ENCODE measurements at regions not wholly inside any gene's neighbourhood (a gene's known extent, or its start where the extent isn't known, plus 50 kb on each side); places are given as distances from the start of the nearest gene placed in this dataset.

DNA sequence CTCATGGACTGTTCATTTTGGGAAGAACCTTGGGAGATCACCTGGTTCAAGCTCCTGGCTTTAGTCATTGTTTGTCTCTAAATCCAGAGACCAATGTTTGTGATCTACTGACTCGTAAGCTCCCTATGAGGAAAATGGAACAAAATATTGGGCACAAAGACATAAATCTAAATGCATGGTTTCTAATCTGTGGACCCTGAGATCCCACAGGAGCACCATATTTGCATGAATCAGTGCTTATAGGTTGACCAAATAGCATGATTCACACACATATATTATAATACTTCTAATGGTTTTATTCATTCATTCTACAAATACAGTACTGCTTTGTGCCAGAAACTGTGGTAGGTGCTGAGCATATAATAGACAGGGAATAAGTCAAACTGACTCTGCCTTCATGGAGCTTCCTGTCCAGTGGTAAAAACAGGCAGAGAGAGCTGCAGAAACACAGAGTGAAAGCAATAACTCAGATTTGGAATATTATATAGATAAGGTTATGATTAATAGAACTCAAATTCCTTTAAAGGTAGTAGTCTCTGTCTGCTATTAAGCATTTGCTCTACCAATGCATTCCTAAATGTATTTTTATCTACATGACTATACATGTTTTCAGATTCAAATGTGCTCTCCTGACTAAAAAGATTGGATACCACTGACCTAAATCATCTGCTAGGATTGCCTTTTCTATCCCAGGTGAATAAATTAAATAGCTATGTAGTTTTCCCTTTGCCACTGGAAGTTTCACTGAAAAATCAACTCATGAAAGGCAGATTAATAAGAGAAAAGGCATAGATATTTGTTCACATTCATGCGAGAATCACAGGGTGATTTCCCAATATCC, 198.6 kb upstream of the CAMK1G start:
- no peak for FAIRE-seq

DNA sequence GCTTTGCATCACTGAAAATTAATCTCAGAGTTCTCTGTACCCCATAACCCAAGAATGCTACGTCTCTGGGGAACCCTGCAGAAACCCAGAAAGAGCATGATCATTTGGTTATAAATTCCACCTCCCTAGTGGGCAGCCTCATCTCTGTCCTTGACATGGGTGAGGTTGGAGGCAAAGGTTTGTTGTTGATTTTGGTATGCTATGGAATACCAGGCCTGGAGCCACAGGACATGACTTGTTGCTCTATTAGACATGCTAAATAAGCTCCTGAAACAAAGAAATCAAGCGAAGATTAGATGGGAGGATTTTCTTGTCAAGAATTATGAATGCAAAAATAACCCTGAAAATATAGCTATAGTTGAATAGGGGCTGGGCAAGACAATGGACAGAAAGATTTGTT, 197.4 kb upstream of the CAMK1G start:
- FAIRE-seq: no peak
- DNase-seq (ENCODE audit: insufficient read length, low spot score): no peak
- TF ChIP-seq POLR2AphosphoS5 (IDR thresholded peaks at IDR 0.05; ENCODE audit: low read depth, low read length): no peak
- no peak for TF ChIP-seq POLR2A (IDR thresholded peaks at IDR 0.05; ENCODE audit: low read depth, low read length)
- no peak for TF ChIP-seq PAX5 (IDR thresholded peaks at IDR 0.05; ENCODE audit: insufficient read depth, low read length, severe bottlenecking)
- no peak for TF ChIP-seq POU2F2 (IDR thresholded peaks at IDR 0.05; ENCODE audit: low read depth, low read length)
- no peak for TF ChIP-seq SPI1 (IDR thresholded peaks at IDR 0.05; ENCODE audit: low read depth, low read length)

More for the DNA sequence above, 198.6 kb upstream of the CAMK1G start:
- TF ChIP-seq PAX5 (IDR thresholded peaks at IDR 0.05; ENCODE audit: insufficient read depth, low read length, severe bottlenecking) (no peak), POU2F2 (IDR thresholded peaks at IDR 0.05; ENCODE audit: low read depth, low read length) (no peak), POLR2AphosphoS5 (IDR thresholded peaks at IDR 0.05; ENCODE audit: low read depth, low read length) (no peak), TAF1 (IDR thresholded peaks at IDR 0.05; ENCODE audit: low read depth, low read length) (no peak), SPI1 (IDR thresholded peaks at IDR 0.05; ENCODE audit: low read depth, low read length) (no peak), POLR2A (IDR thresholded peaks at IDR 0.05; ENCODE audit: low read depth, low read length) (no peak)
- DNase-seq (ENCODE audit: insufficient read length, low spot score): no peak

DNA sequence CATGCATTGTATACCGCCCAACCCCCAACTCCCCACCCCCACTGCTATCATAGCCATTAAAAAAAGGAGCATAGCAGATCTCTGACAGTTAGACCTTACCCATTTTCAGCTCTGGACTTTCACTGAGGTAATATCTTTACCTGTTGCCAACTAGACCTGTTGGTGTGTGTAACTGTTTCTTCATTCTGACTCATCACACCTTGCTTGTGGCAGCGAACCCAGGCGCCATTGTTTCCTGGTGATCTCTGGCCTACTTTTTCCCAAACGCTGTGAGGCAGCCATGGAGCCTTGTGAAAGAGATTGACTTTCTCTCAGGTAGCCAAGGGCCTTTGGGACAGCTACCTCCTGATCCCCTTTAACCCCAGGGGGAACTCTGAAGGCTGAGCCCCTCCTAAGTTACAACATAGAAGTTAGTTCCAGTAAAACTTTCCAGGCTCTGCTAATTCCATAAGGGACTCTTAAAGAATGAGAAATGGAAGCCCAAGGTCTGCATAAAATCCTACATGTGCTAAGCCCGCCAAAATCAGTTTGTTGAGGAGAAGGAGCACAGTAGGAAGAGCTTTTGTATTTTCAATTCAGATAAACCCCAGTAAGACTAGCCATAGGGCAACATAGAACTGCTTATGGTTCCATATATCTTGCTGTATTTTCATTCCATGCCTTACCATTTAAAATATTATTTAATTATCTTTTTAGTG, 196.1 kb upstream of the CAMK1G start:
- no peak for TF ChIP-seq SPI1 (IDR thresholded peaks at IDR 0.05; ENCODE audit: low read depth, low read length)
- TF ChIP-seq POLR2A (IDR thresholded peaks at IDR 0.05; ENCODE audit: low read depth, low read length): no peak
- TF ChIP-seq PAX5 (IDR thresholded peaks at IDR 0.05; ENCODE audit: insufficient read depth, low read length, severe bottlenecking): no peak
- no peak for TF ChIP-seq POU2F2 (IDR thresholded peaks at IDR 0.05; ENCODE audit: low read depth, low read length)
- no peak for TF ChIP-seq POLR2AphosphoS5 (IDR thresholded peaks at IDR 0.05; ENCODE audit: low read depth, low read length)
- TF ChIP-seq TAF1 (IDR thresholded peaks at IDR 0.05; ENCODE audit: low read depth, low read length): no peak
- no peak for DNase-seq (ENCODE audit: insufficient read length, low spot score)
- no peak for FAIRE-seq

DNA sequence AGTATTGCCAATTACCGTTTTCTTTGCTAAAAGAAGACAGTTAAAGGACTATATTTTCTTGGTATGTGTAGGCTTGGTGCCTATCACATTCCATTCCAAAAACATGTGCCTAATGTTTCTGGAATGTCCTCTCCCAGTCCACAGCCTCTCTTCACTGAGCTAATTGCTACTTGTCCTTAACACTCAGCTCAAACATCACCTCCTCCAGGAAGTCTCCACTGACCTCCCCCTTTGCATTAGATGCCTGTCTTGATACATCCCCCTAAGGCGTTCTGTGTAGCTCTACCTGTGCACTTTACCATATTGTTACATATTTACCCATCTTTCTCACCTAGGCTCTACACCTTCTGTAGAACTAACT, 195.6 kb upstream of the CAMK1G start:
- no peak for FAIRE-seq
- TF ChIP-seq TAF1 (IDR thresholded peaks at IDR 0.05; ENCODE audit: low read depth, low read length) (no peak), PAX5 (IDR thresholded peaks at IDR 0.05; ENCODE audit: insufficient read depth, low read length, severe bottlenecking) (no peak), POLR2A (IDR thresholded peaks at IDR 0.05; ENCODE audit: low read depth, low read length) (no peak), POLR2AphosphoS5 (IDR thresholded peaks at IDR 0.05; ENCODE audit: low read depth, low read length) (no peak), POU2F2 (IDR thresholded peaks at IDR 0.05; ENCODE audit: low read depth, low read length) (no peak), SPI1 (IDR thresholded peaks at IDR 0.05; ENCODE audit: low read depth, low read length) (no peak)
- no peak for DNase-seq (ENCODE audit: insufficient read length, low spot score)

DNA sequence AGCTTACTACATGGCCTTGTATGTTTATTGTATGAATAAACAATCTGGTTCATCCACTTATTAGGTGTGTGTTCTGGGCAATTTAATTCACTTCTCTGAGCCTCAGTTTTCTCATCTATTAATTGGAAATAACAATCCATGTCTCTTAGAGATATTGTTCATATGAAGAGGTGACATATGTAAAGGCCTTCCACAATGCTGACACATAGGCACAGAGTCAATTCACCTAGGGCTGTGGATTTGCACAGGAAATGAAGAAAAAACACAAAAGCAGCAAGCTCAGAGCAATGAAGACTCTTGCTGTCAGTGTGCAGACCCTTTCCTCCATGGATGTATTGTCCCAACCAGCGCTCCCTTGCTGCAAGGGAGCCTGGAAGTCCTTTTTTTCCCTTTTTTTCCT, 195.2 kb upstream of the CAMK1G start:
- TF ChIP-seq POU2F2 (IDR thresholded peaks at IDR 0.05; ENCODE audit: low read depth, low read length): no peak
- no peak for TF ChIP-seq SPI1 (IDR thresholded peaks at IDR 0.05; ENCODE audit: low read depth, low read length)
- no peak for TF ChIP-seq TAF1 (IDR thresholded peaks at IDR 0.05; ENCODE audit: low read depth, low read length)
- TF ChIP-seq PAX5 (IDR thresholded peaks at IDR 0.05; ENCODE audit: insufficient read depth, low read length, severe bottlenecking): no peak
- TF ChIP-seq POLR2A (IDR thresholded peaks at IDR 0.05; ENCODE audit: low read depth, low read length): no peak
- TF ChIP-seq POLR2AphosphoS5 (IDR thresholded peaks at IDR 0.05; ENCODE audit: low read depth, low read length): no peak
- no peak for FAIRE-seq
- no peak for DNase-seq (ENCODE audit: insufficient read length, low spot score)

DNA sequence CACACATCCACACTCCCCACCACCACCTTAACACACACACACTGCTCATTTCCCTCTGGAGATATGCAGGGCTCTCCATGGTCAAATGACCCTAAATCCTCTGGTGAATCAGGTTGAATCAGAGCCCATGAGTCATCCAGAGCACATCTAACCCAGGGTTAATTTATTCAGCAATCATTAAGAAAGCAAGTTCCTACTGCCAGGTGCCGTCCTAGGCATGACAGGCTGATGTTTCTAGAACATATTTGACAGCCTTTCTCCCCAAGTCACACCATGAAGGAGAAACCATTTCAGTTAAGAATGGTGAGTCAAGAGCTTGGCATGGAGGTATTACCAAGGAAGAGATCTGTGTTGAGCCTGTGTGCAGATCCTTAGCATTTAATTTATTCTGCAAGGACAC, 194.3 kb upstream of the CAMK1G start:
- no peak for DNase-seq (ENCODE audit: insufficient read length, low spot score)
- TF ChIP-seq PAX5 (IDR thresholded peaks at IDR 0.05; ENCODE audit: insufficient read depth, low read length, severe bottlenecking): no peak
- no peak for TF ChIP-seq POU2F2 (IDR thresholded peaks at IDR 0.05; ENCODE audit: low read depth, low read length)
- no peak for TF ChIP-seq SPI1 (IDR thresholded peaks at IDR 0.05; ENCODE audit: low read depth, low read length)
- TF ChIP-seq TAF1 (IDR thresholded peaks at IDR 0.05; ENCODE audit: low read depth, low read length): no peak
- no peak for TF ChIP-seq POLR2AphosphoS5 (IDR thresholded peaks at IDR 0.05; ENCODE audit: low read depth, low read length)
- TF ChIP-seq POLR2A (IDR thresholded peaks at IDR 0.05; ENCODE audit: low read depth, low read length): no peak
- no peak for FAIRE-seq

DNA sequence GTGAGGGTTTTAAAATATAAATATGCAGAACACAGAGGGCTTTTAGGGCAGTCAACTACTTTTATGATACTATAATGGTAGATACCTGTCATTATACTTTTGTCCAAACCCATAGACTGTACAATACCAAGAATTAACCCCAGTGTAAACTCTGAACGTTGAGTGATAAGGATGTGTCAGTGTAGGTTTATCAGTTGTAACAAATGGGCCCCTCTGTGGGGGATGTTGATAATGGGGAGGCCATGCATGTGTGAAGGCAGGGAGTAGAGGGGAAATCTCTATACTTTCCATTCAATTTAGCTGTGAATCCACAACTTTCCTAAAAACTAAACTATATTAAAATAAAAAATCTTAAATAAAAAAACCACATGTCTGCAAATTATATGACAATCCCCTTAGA, 193.5 kb upstream of the CAMK1G start:
- DNase-seq (ENCODE audit: insufficient read length, low spot score) (no peak), FAIRE-seq (no peak)
- no peak for TF ChIP-seq POLR2AphosphoS5 (IDR thresholded peaks at IDR 0.05; ENCODE audit: low read depth, low read length)
- no peak for TF ChIP-seq TAF1 (IDR thresholded peaks at IDR 0.05; ENCODE audit: low read depth, low read length)
- no peak for TF ChIP-seq POU2F2 (IDR thresholded peaks at IDR 0.05; ENCODE audit: low read depth, low read length)
- no peak for TF ChIP-seq PAX5 (IDR thresholded peaks at IDR 0.05; ENCODE audit: insufficient read depth, low read length, severe bottlenecking)
- no peak for TF ChIP-seq POLR2A (IDR thresholded peaks at IDR 0.05; ENCODE audit: low read depth, low read length)
- TF ChIP-seq SPI1 (IDR thresholded peaks at IDR 0.05; ENCODE audit: low read depth, low read length): no peak

DNA sequence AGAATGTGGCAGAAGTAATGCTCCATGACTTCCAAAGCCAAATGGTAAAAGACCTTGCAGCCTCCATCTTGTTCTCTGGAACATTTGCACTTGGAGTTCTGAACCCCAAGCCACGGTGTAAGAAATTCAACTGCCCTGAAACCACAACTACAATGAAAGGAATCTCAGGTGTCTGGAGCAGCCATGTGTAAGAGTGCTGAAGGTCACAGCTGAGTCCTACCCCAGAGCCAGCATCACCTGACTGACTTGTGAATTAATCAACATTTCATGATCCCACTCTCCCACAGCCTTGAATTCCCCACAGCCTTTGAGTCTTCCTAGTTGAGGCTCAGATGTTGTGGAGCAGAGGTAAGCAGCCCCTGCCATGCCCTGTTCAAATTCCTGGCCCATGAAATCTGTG, 192.8 kb upstream of the CAMK1G start:
- FAIRE-seq (no peak), DNase-seq (ENCODE audit: insufficient read length, low spot score) (no peak)
- TF ChIP-seq PAX5 (IDR thresholded peaks at IDR 0.05; ENCODE audit: insufficient read depth, low read length, severe bottlenecking) (no peak), POLR2A (IDR thresholded peaks at IDR 0.05; ENCODE audit: low read depth, low read length) (no peak), POLR2AphosphoS5 (IDR thresholded peaks at IDR 0.05; ENCODE audit: low read depth, low read length) (no peak), SPI1 (IDR thresholded peaks at IDR 0.05; ENCODE audit: low read depth, low read length) (no peak), TAF1 (IDR thresholded peaks at IDR 0.05; ENCODE audit: low read depth, low read length) (no peak), POU2F2 (IDR thresholded peaks at IDR 0.05; ENCODE audit: low read depth, low read length) (no peak)

DNA sequence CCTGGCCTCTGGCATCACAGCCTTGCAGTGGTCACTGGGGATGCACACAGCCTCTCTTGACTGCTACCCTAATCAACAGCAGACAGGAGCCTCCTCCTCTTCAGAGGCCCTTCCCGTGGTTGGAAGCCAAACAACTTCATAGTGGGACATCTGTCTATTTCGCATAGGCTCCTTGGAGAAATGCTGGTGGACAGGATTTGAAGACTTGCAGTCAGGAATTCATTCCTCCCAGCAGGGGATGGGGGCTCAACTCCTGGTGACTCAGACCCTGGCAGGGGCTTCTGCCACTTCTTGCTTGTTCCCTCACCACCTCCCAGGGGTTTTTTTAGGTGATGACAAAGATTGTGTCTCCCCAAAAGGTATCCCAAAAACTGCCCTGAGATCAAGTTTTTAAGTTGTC, 191.7 kb upstream of the CAMK1G start:
- TF ChIP-seq SPI1 (IDR thresholded peaks at IDR 0.05; ENCODE audit: low read depth, low read length) (no peak), POU2F2 (IDR thresholded peaks at IDR 0.05; ENCODE audit: low read depth, low read length) (no peak), POLR2AphosphoS5 (IDR thresholded peaks at IDR 0.05; ENCODE audit: low read depth, low read length) (no peak), TAF1 (IDR thresholded peaks at IDR 0.05; ENCODE audit: low read depth, low read length) (no peak), PAX5 (IDR thresholded peaks at IDR 0.05; ENCODE audit: insufficient read depth, low read length, severe bottlenecking) (no peak), POLR2A (IDR thresholded peaks at IDR 0.05; ENCODE audit: low read depth, low read length) (no peak)
- FAIRE-seq: no peak
- no peak for DNase-seq (ENCODE audit: insufficient read length, low spot score)

Measured in GM12891 (cell line).